Ishikawa (cell line): ENCODE measurements at regions not wholly inside any gene's neighbourhood (a gene's known extent, or its start where the extent isn't known, plus 50 kb on each side); places are given as distances from the start of the nearest gene placed in this dataset.

Experiments used
- CEBPB ChIP-seq: IDR thresholded peaks from 2 replicates; pipeline ENCODE4 v1.6.1; 2012
- TCF12 ChIP-seq: IDR thresholded peaks from 2 replicates; pipeline ENCODE4 v1.6.1; 2012; ENCODE audit warnings: low read depth
- USF1 ChIP-seq: IDR thresholded peaks from 2 replicates; pipeline ENCODE4 v1.6.1; 2012
- TF ChIP-seq, protein P1 (sequence below): IDR thresholded peaks from 2 replicates; pipeline ENCODE4 v1.6.1; 2012; ENCODE audit warnings: low read depth, mild to moderate bottlenecking

- no peak for TF ChIP-seq CEBPB
- TF ChIP-seq USF1: no peak
- TF ChIP-seq TCF12: no peak
- TF ChIP-seq, protein P1, sequence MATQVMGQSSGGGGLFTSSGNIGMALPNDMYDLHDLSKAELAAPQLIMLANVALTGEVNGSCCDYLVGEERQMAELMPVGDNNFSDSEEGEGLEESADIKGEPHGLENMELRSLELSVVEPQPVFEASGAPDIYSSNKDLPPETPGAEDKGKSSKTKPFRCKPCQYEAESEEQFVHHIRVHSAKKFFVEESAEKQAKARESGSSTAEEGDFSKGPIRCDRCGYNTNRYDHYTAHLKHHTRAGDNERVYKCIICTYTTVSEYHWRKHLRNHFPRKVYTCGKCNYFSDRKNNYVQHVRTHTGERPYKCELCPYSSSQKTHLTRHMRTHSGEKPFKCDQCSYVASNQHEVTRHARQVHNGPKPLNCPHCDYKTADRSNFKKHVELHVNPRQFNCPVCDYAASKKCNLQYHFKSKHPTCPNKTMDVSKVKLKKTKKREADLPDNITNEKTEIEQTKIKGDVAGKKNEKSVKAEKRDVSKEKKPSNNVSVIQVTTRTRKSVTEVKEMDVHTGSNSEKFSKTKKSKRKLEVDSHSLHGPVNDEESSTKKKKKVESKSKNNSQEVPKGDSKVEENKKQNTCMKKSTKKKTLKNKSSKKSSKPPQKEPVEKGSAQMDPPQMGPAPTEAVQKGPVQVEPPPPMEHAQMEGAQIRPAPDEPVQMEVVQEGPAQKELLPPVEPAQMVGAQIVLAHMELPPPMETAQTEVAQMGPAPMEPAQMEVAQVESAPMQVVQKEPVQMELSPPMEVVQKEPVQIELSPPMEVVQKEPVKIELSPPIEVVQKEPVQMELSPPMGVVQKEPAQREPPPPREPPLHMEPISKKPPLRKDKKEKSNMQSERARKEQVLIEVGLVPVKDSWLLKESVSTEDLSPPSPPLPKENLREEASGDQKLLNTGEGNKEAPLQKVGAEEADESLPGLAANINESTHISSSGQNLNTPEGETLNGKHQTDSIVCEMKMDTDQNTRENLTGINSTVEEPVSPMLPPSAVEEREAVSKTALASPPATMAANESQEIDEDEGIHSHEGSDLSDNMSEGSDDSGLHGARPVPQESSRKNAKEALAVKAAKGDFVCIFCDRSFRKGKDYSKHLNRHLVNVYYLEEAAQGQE: no peak
These were observed 171.2 kb upstream of the PGRMC2 start for GRCh38 chr4:128458816-128459215.
